OCI-LY1 (cell line): ENCODE measurements at regions not wholly inside any gene's neighbourhood (a gene's known extent, or its start where the extent isn't known, plus 50 kb on each side); places are given as distances from the start of the nearest gene placed in this dataset.

Experiments
- H2AFZ ChIP-seq: fragments of 200-600 bp; sonication (generic), shearing (Covaris generic); 2 replicates; pipeline ENCODE4 v1.6.0; 2014; ENCODE audit warnings: antibody characterized with exemption, mild to moderate bottlenecking, low read length
- H3F3A ChIP-seq: fragments of 200-600 bp; sonication (generic), shearing (Covaris generic); 2 replicates; pipeline ENCODE4 v1.6.0; 2014; ENCODE audit warnings: mild to moderate bottlenecking, antibody characterized with exemption, low read length, moderate library complexity; ENCODE audit not compliant: insufficient read depth
- H3K27ac ChIP-seq: fragments of 200-600 bp; sonication (generic); 2 replicates; pipeline ENCODE4 v1.5.1; 2014; ENCODE audit warnings: low read length, mixed run types, mild to moderate bottlenecking, low read depth; ENCODE audit not compliant: poor library complexity, severe bottlenecking
- H3K27me3 ChIP-seq: fragments of 200-600 bp; sonication (generic); 2 replicates; pipeline ENCODE4 v1.6.0; 2014; ENCODE audit warnings: antibody characterized with exemption, mild to moderate bottlenecking, low read length, moderate library complexity; ENCODE audit not compliant: insufficient read depth
- H3K36me3 ChIP-seq: fragments of 200-600 bp; sonication (generic); 2 replicates; pipeline ENCODE4 v1.6.1; 2014; ENCODE audit warnings: mild to moderate bottlenecking, antibody characterized with exemption, low read length, moderate library complexity, mixed read lengths; ENCODE audit not compliant: insufficient read depth
- H3K4me1 ChIP-seq: fragments of 200-600 bp; sonication (generic); 2 replicates; pipeline ENCODE4 v1.5.1; 2014; ENCODE audit warnings: mild to moderate bottlenecking, low read length, moderate library complexity; ENCODE audit not compliant: insufficient read depth, severe bottlenecking
- H3K4me2 ChIP-seq: fragments of 200-600 bp; sonication (generic), shearing (Covaris generic); 2 replicates; pipeline ENCODE4 v1.6.1; 2014; ENCODE audit warnings: low read length
- H3K4me3 ChIP-seq: fragments of 200-600 bp; sonication (generic); 2 replicates; pipeline ENCODE4 v1.5.1; 2014; ENCODE audit warnings: low read length, low read depth, mild to moderate bottlenecking, mixed read lengths; ENCODE audit not compliant: poor library complexity, severe bottlenecking
- H3K79me2 ChIP-seq: fragments of 200-600 bp; shearing (Covaris generic); 2 replicates; pipeline ENCODE4 v1.6.1; 2016; ENCODE audit warnings: mixed run types, low read length, mixed read lengths; ENCODE audit not compliant: insufficient read depth
- H3K9ac ChIP-seq: fragments of 200-600 bp; sonication (generic), shearing (Covaris generic); 2 replicates; pipeline ENCODE4 v1.6.1; 2014; ENCODE audit warnings: mild to moderate bottlenecking, low read length, mixed read lengths
- H3K9me2 ChIP-seq: fragments of 200-600 bp; sonication (generic), shearing (Covaris generic); 2 replicates; pipeline ENCODE4 v1.6.1; 2014; ENCODE audit warnings: low read depth, mild to moderate bottlenecking, low read length, mixed read lengths
- H3K9me3 ChIP-seq: fragments of 200-600 bp; shearing (Covaris generic); 2 replicates; pipeline ENCODE4 v1.6.1; 2014; ENCODE audit warnings: low read length, mixed read lengths
- H4K20me1 ChIP-seq: fragments of 200-600 bp; sonication (generic), shearing (Covaris generic); 2 replicates; pipeline ENCODE4 v1.6.0; 2016; ENCODE audit warnings: mild to moderate bottlenecking, low read length; ENCODE audit not compliant: insufficient read depth
- EZH2 ChIP-seq: fragments of 200-600 bp; sonication (generic), shearing (Covaris generic); IDR thresholded peaks from 2 replicates; pipeline ENCODE4 v1.8.0; 2017; ENCODE audit warnings: borderline replicate concordance, mixed run types, mild to moderate bottlenecking, antibody characterized with exemption, low read length, moderate library complexity, mixed read lengths
- TF ChIP-seq, protein P1 (sequence below): fragments of 200-600 bp; sonication (generic), shearing (Covaris generic); IDR thresholded peaks from 2 replicates; pipeline ENCODE4 v1.5.1; 2017; ENCODE audit warnings: mild to moderate bottlenecking, antibody characterized with exemption, low read length, moderate library complexity, mixed read lengths

DNA sequence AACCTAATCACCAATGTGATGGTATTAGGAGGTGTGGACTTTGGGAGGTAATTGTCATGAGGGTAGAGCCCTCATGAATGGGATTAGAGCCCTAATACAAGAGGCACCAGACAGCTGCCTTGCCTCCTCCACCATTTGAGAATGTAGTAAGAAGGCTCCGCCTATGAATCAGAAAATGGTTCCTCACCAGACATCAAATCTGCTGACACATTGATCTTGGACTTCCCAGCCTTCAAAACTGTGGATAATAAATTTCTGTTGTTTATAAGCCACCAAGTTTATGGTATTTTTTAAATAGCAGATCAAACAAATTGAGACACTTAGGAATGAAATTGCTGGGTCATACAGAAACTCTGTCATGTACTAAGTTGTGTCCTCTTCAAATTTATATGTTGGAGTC is 56.8 kb upstream of the COL6A5 start:
- Histone ChIP-seq H3K27ac (no peak overlapping the region), H3K4me2 (no peak overlapping the region), H2AFZ (no peak overlapping the region), H3F3A (no peaks in the 10 kb centered on the region), H3K4me3 (no peak overlapping the region), H3K4me1 (no peaks in the 10 kb centered on the region), H3K27me3 (0 out of 2 replicates have a peak, but pooled peaks cover 3% of the 10 kb centered on the region), H3K9ac (no peak overlapping the region), H3K9me3 (no peaks in the 10 kb centered on the region), H3K79me2 (no peaks in the 10 kb centered on the region), H3K36me3 (no peaks in the 10 kb centered on the region), H4K20me1 (no peaks in the 10 kb centered on the region), H3K9me2 (no peaks in the 10 kb centered on the region; the same call in 1 of the 2 replicates)
- no peak for TF ChIP-seq EZH2
- TF ChIP-seq, protein P1, sequence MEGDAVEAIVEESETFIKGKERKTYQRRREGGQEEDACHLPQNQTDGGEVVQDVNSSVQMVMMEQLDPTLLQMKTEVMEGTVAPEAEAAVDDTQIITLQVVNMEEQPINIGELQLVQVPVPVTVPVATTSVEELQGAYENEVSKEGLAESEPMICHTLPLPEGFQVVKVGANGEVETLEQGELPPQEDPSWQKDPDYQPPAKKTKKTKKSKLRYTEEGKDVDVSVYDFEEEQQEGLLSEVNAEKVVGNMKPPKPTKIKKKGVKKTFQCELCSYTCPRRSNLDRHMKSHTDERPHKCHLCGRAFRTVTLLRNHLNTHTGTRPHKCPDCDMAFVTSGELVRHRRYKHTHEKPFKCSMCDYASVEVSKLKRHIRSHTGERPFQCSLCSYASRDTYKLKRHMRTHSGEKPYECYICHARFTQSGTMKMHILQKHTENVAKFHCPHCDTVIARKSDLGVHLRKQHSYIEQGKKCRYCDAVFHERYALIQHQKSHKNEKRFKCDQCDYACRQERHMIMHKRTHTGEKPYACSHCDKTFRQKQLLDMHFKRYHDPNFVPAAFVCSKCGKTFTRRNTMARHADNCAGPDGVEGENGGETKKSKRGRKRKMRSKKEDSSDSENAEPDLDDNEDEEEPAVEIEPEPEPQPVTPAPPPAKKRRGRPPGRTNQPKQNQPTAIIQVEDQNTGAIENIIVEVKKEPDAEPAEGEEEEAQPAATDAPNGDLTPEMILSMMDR = no peak

DNA sequence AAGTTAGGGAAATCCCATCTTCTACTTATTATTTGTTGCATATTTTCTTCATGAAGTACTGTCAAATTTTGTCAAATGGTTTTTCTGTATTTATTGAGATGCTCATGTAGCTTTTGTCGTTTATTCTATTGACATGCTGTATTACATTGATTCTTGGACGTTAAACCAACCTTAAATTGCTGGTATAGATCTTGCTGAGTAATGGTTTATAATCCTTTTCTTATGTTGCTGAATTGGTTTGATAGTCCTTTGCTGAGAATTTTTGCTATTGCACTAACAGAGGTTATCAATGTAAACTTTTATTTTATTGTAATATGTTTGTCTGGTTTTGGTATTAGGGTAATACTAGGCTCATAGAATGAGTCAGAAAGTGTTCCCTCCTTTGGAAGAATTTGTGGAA is 54.3 kb upstream of the COL6A5 start:
- H3F3A ChIP-seq = no peaks in the 10 kb centered on the region
- no peaks in the 10 kb centered on the region for H3K79me2 ChIP-seq
- H4K20me1 ChIP-seq = no peaks in the 10 kb centered on the region
- H3K4me3 ChIP-seq = no peak overlapping the region
- H3K4me1 ChIP-seq = no peaks in the 10 kb centered on the region
- H2AFZ ChIP-seq = no peak overlapping the region
- 0 out of 2 replicates have a peak, but pooled peaks cover 3% of the 10 kb centered on the region for H3K27me3 ChIP-seq
- H3K9ac ChIP-seq = no peak overlapping the region
- no peak overlapping the region for H3K4me2 ChIP-seq
- no peak for TF ChIP-seq EZH2
- TF ChIP-seq, protein P1 = no peak
- H3K27ac ChIP-seq = no peak overlapping the region
- no peaks in the 10 kb centered on the region for H3K36me3 ChIP-seq
- no peaks in the 10 kb centered on the region for H3K9me3 ChIP-seq
- no peaks in the 10 kb centered on the region; the same call in 1 of the 2 replicates for H3K9me2 ChIP-seq

DNA sequence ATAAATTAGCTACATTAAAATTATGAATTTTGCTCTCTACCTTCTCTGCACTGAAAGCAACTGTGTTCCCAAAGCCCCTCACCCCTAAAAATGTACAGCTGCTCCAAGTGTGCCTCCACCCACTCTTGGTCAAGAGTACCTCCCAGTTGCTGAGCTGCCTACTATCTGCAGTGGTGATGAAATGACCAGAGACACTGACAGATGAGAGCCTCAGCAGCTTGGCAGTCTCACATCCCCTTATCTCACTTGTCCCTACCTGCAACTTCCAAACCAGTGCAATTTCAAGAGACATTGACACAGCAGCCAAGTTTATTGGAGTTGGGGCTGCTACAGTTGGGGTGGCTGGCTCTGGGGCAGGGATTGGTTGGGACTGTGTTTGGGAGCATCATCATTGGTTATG is 52.2 kb upstream of the COL6A5 start:
- Histone ChIP-seq H4K20me1 (no peaks in the 10 kb centered on the region), H2AFZ (no peak overlapping the region), H3K27ac (no peak overlapping the region), H3K4me2 (no peak overlapping the region), H3K27me3 (no peaks in the 10 kb centered on the region), H3K79me2 (no peaks in the 10 kb centered on the region), H3F3A (no peaks in the 10 kb centered on the region), H3K36me3 (no peaks in the 10 kb centered on the region), H3K9me2 (no peaks in the 10 kb centered on the region; the same call in 1 of the 2 replicates), H3K9ac (no peak overlapping the region), H3K4me1 (no peaks in the 10 kb centered on the region), H3K9me3 (no peaks in the 10 kb centered on the region), H3K4me3 (no peak overlapping the region)
- TF ChIP-seq, protein P1 = no peak
- TF ChIP-seq EZH2 = no peak
